ENCODE measurements at regions not wholly inside any gene's neighbourhood (a gene's known extent, or its start where the extent isn't known, plus 50 kb on each side); places are given as distances from the start of the nearest gene placed in this dataset.

- H3K9ac ChIP-seq = no peak overlapping the region
- H3K4me1 ChIP-seq (ENCODE audit: low read depth, poor library complexity, severe bottlenecking) = no peaks in the 10 kb centered on the region
- no peaks in the 10 kb centered on the region for H3K36me3 ChIP-seq (ENCODE audit: insufficient read depth)
- no peak overlapping the region for H3K4me2 ChIP-seq
- H3K27ac ChIP-seq = no peak overlapping the region
- no peaks in the 10 kb centered on the region for H3K79me2 ChIP-seq (ENCODE audit: insufficient read depth, low read depth)
- H3K27me3 ChIP-seq (ENCODE audit: insufficient read depth, low read depth) = no peaks in the 10 kb centered on the region
- no peaks in the 10 kb centered on the region for H4K20me1 ChIP-seq (ENCODE audit: insufficient read depth)
- H2AFZ ChIP-seq (ENCODE audit: low read depth) = no peak overlapping the region
- no peak for TF ChIP-seq CTCF (conservative IDR thresholded peaks at IDR 0.05; ENCODE audit: low read depth, low read length)
- no peak overlapping the region for H3K4me3 ChIP-seq (IDR thresholded peaks at IDR 0.05; ENCODE audit: insufficient read depth, low read depth, low read length)
Measured at GRCh38 chr13:107882708-107883560, 332.4 kb downstream of the LIG4 start.

GRCh38 chr13:107881362-107881761, 334.0 kb downstream of the LIG4 start:
- Histone ChIP-seq H3K4me3 (IDR thresholded peaks at IDR 0.05; ENCODE audit: insufficient read depth, low read depth, low read length) (no peak overlapping the region), H3K4me1 (ENCODE audit: low read depth, poor library complexity, severe bottlenecking) (no peaks in the 10 kb centered on the region)

DNA sequence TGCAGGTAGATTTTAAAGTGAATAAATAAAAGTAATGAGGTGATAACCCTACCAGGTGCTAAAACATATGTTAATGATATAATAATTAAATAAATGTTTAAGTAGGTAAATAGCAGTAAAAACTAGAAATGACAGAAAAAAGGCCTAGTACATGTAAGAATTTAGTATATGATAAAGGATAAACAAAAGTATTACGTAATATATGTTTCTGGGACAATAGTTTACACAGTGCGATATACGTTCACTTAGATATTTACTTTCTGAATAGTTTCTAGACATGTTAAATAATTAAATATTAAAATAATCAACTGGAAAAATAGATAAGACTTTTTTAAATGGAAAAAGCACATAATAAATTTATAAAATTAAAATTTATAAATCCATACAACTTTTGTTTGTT, 340.9 kb downstream of the LIG4 start:
- Histone ChIP-seq H2AFZ (ENCODE audit: low read depth) (no peak overlapping the region), H3K9ac (no peak overlapping the region), H3K79me2 (ENCODE audit: insufficient read depth, low read depth) (no peaks in the 10 kb centered on the region), H3K4me2 (no peak overlapping the region), H3K4me1 (ENCODE audit: low read depth, poor library complexity, severe bottlenecking) (no peaks in the 10 kb centered on the region), H3K27ac (no peak overlapping the region), H3K27me3 (ENCODE audit: insufficient read depth, low read depth) (no peaks in the 10 kb centered on the region), H3K36me3 (ENCODE audit: insufficient read depth) (no peaks in the 10 kb centered on the region), H3K4me3 (IDR thresholded peaks at IDR 0.05; ENCODE audit: insufficient read depth, low read depth, low read length) (no peak overlapping the region), H4K20me1 (ENCODE audit: insufficient read depth) (no peaks in the 10 kb centered on the region)
- TF ChIP-seq CTCF (conservative IDR thresholded peaks at IDR 0.05; ENCODE audit: low read depth, low read length) = no peak

More at GRCh38 chr13:107881362-107881761, 334.0 kb downstream of the LIG4 start:
- H2AFZ ChIP-seq (ENCODE audit: low read depth) = no peak overlapping the region
- no peak overlapping the region for H3K9ac ChIP-seq
- no peak overlapping the region for H3K27ac ChIP-seq
- H3K36me3 ChIP-seq (ENCODE audit: insufficient read depth) = no peaks in the 10 kb centered on the region
- no peaks in the 10 kb centered on the region for H3K27me3 ChIP-seq (ENCODE audit: insufficient read depth, low read depth)
- H3K79me2 ChIP-seq (ENCODE audit: insufficient read depth, low read depth) = no peaks in the 10 kb centered on the region
- TF ChIP-seq CTCF (conservative IDR thresholded peaks at IDR 0.05; ENCODE audit: low read depth, low read length) = no peak
- H4K20me1 ChIP-seq (ENCODE audit: insufficient read depth) = no peaks in the 10 kb centered on the region
- H3K4me2 ChIP-seq = no peak overlapping the region

GRCh38 chr13:107873926-107874325, 341.4 kb downstream of the LIG4 start:
- Histone ChIP-seq H4K20me1 (ENCODE audit: insufficient read depth) (no peaks in the 10 kb centered on the region), H3K4me1 (ENCODE audit: low read depth, poor library complexity, severe bottlenecking) (no peaks in the 10 kb centered on the region), H3K27me3 (ENCODE audit: insufficient read depth, low read depth) (no peaks in the 10 kb centered on the region), H3K4me3 (IDR thresholded peaks at IDR 0.05; ENCODE audit: insufficient read depth, low read depth, low read length) (no peak overlapping the region), H3K9ac (no peak overlapping the region), H3K79me2 (ENCODE audit: insufficient read depth, low read depth) (no peaks in the 10 kb centered on the region), H3K4me2 (no peak overlapping the region), H3K27ac (no peak overlapping the region), H2AFZ (ENCODE audit: low read depth) (no peak overlapping the region), H3K36me3 (ENCODE audit: insufficient read depth) (no peaks in the 10 kb centered on the region)
- no peak for TF ChIP-seq CTCF (conservative IDR thresholded peaks at IDR 0.05; ENCODE audit: low read depth, low read length)

Measured in KMS-11 (cell line).